H1 (cell line): ENCODE measurements at regions not wholly inside any gene's neighbourhood (a gene's known extent, or its start where the extent isn't known, plus 50 kb on each side); places are given as distances from the start of the nearest gene placed in this dataset.
"Not testable (repeated sequence)": the region's sequence is repeated elsewhere in the genome, so short reads cannot be mapped to it uniquely, and the experiment has no call there.

Experiments used
- CTCF ChIA-PET: fragments of 300-600 bp; sonication (Branson Sonifier 250); formaldehyde crosslinking; loops from one replicate; lab custom pipeline; 2021; ENCODE audit not compliant: partially characterized antibody; lab: Charles Lee
- POLR2A ChIA-PET: fragments of 300-600 bp; sonication (Branson Sonifier 250); formaldehyde crosslinking; loops from one replicate; lab custom pipeline; 2021; ENCODE audit warnings: inconsistent platforms; ENCODE audit not compliant: partially characterized antibody; lab: Charles Lee
- DNase-seq, 2 experiments: peaks; one replicate each; pipeline versions ENCODE4 v3.0.0 to v3.0.0-alpha.2; 2010 to 2022; ENCODE audit warnings: low spot score in 2 of 2, low read depth in 1 of 2, mixed read lengths in 1 of 2
- FAIRE-seq: peaks from 2 replicates; lab custom pipeline; 2011; peaks lifted over from hg19 to GRCh38; lab: Jason Lieb, UNC
- H2AFZ ChIP-seq: 2 replicates; pipeline ENCODE4 v1.8.1; 2012; ENCODE audit warnings: low read length, inconsistent platforms
- H2AK5ac ChIP-seq: 2 replicates; pipeline ENCODE4 v1.6.1; 2013; ENCODE audit warnings: low read depth, low read length
- H2BK120ac ChIP-seq: replicated peaks from 2 replicates; pipeline ENCODE3; 2013; ENCODE audit warnings: low read depth, low read length, inconsistent platforms
- H2BK12ac ChIP-seq: 2 replicates; pipeline ENCODE4 v1.6.1; 2013; ENCODE audit warnings: low read depth, low read length
- H2BK15ac ChIP-seq: 2 replicates; pipeline ENCODE4 v1.6.1; 2013; ENCODE audit warnings: low read length
- H2BK20ac ChIP-seq: 2 replicates; pipeline ENCODE4 v1.6.1; 2013; ENCODE audit warnings: low read length
- H2BK5ac ChIP-seq: 2 replicates; pipeline ENCODE4 v1.6.1; 2013; ENCODE audit warnings: low read depth, low read length
- H3K14ac ChIP-seq: 2 replicates; pipeline ENCODE4 v1.6.1; 2013; ENCODE audit warnings: inconsistent platforms; ENCODE audit not compliant: insufficient read length
- H3K18ac ChIP-seq: 2 replicates; pipeline ENCODE4 v1.6.1; 2013; ENCODE audit warnings: low read length; ENCODE audit errors: extremely low read depth
- H3K23ac ChIP-seq: 2 replicates; pipeline ENCODE4 v1.6.1; 2013; ENCODE audit warnings: inconsistent platforms; ENCODE audit not compliant: insufficient read length
- H3K23me2 ChIP-seq: 2 replicates; pipeline ENCODE4 v1.6.1; 2013; ENCODE audit warnings: low read depth, low read length
- H3K27ac ChIP-seq: 2 replicates; pipeline ENCODE4 v1.6.1; 2011; ENCODE audit warnings: low read depth, low read length, inconsistent platforms
- H3K27me3 ChIP-seq, 4 experiments: replicated peaks in 1 of 4; 1 replicate in 1 of 4; 2 replicates in 3 of 4; pipeline versions ENCODE4 v1.6.1 to v1.8.1; 2011 to 2013; ENCODE audit warnings: low read length in 3 of 4, mild to moderate bottlenecking in 3 of 4, inconsistent platforms in 2 of 4, mixed read lengths in 2 of 4, moderate library complexity in 1 of 4; ENCODE audit not compliant: control insufficient read depth in 3 of 4, insufficient read depth in 3 of 4; ENCODE audit errors: extremely low read depth in 1 of 4
- H3K36me3 ChIP-seq, 4 experiments: 2 replicates each; pipeline versions ENCODE4 v1.6.1 to v1.8.1; 2011 to 2013; ENCODE audit warnings: mild to moderate bottlenecking in 4 of 4, low read length in 3 of 4, moderate library complexity in 2 of 4, control low read depth in 1 of 4, inconsistent platforms in 1 of 4; ENCODE audit not compliant: insufficient read depth in 4 of 4, control insufficient read depth in 2 of 4
- H3K4ac ChIP-seq: replicated peaks from 2 replicates; pipeline ENCODE3; 2013; ENCODE audit warnings: low read length, low read depth, mixed read lengths, inconsistent platforms; ENCODE audit not compliant: insufficient read length
- H3K4me1 ChIP-seq, 4 experiments: replicated peaks in 1 of 4; 1 replicate in 1 of 4; 2 replicates in 3 of 4; pipeline versions ENCODE4 v1.6.1 to v1.8.1; 2011 to 2013; ENCODE audit warnings: low read length in 3 of 4, inconsistent platforms in 2 of 4, mixed read lengths in 1 of 4; ENCODE audit not compliant: insufficient read depth in 4 of 4, control insufficient read depth in 3 of 4
- H3K4me2 ChIP-seq, 2 experiments: 2 replicates each; pipeline versions ENCODE4 v1.6.1 to v1.8.1; 2011 to 2013; ENCODE audit warnings: low read depth in 2 of 2, low read length in 2 of 2, control low read depth in 1 of 2, inconsistent platforms in 1 of 2, mild to moderate bottlenecking in 1 of 2; ENCODE audit not compliant: insufficient read depth in 1 of 2
- H3K4me3 ChIP-seq, 4 experiments: fragments of 200-600, 300-600 bp in 1 of 4; sonication (generic), shearing (Covaris generic), sonication (Bioruptor Twin) in 1 of 4; 2 replicates each; pipeline versions ENCODE4 v1.5.1 to v1.8.1; 2011 to 2016; ENCODE audit warnings: low read length in 4 of 4, low read depth in 3 of 4, control low read depth in 2 of 4, inconsistent platforms in 2 of 4, mild to moderate bottlenecking in 2 of 4, mixed read lengths in 1 of 4, moderate library complexity in 1 of 4; ENCODE audit not compliant: insufficient read depth in 2 of 4; ENCODE audit errors: extremely low read depth in 1 of 4
- H3K56ac ChIP-seq: replicated peaks from 2 replicates; pipeline ENCODE3; 2013; ENCODE audit warnings: low read depth, mild to moderate bottlenecking, mixed read lengths, low read length, inconsistent platforms; ENCODE audit not compliant: insufficient read length
- H3K79me1 ChIP-seq: 2 replicates; pipeline ENCODE4 v1.6.1; 2013; ENCODE audit warnings: low read depth, low read length, control low read depth
- H3K79me2 ChIP-seq, 2 experiments: 2 replicates each; pipeline versions ENCODE4 v1.6.1 to v1.8.1; 2012 to 2013; ENCODE audit warnings: low read length in 2 of 2, mild to moderate bottlenecking in 2 of 2, inconsistent platforms in 1 of 2; ENCODE audit not compliant: insufficient read depth in 2 of 2, control insufficient read depth in 1 of 2
- H3K9ac ChIP-seq, 4 experiments: replicated peaks in 1 of 4; 1 replicate in 1 of 4; 2 replicates in 3 of 4; pipeline versions ENCODE4 v1.6.1 to v1.8.1; 2011 to 2013; ENCODE audit warnings: low read depth in 3 of 4, low read length in 3 of 4, control low read depth in 2 of 4, mild to moderate bottlenecking in 2 of 4, moderate library complexity in 2 of 4, inconsistent platforms in 1 of 4; ENCODE audit errors: extremely low read depth in 1 of 4
- H3K9me3 ChIP-seq, 2 experiments: 2 replicates each; pipeline versions ENCODE4 v1.6.1 to v1.8.1; 2012 to 2013; ENCODE audit warnings: mild to moderate bottlenecking in 2 of 2, moderate library complexity in 2 of 2, control low read depth in 1 of 2, inconsistent platforms in 1 of 2, low read depth in 1 of 2, low read length in 1 of 2, mixed read lengths in 1 of 2; ENCODE audit not compliant: insufficient read depth in 2 of 2
- H4K20me1 ChIP-seq, 2 experiments: replicated peaks in 1 of 2; 2 replicates each; pipeline versions ENCODE3 to v1.8.1; 2011 to 2013; ENCODE audit warnings: inconsistent platforms in 2 of 2, low read length in 2 of 2, mild to moderate bottlenecking in 1 of 2; ENCODE audit not compliant: insufficient read depth in 2 of 2, control insufficient read depth in 1 of 2
- H4K5ac ChIP-seq: 2 replicates; pipeline ENCODE4 v1.6.1; 2013; ENCODE audit warnings: low read length, low read depth, mixed read lengths, inconsistent platforms; ENCODE audit not compliant: insufficient read length
- H4K8ac ChIP-seq: 2 replicates; pipeline ENCODE4 v1.8.0; 2013; ENCODE audit warnings: mild to moderate bottlenecking, moderate library complexity, low read length, inconsistent platforms; ENCODE audit not compliant: insufficient read depth; ENCODE audit errors: extremely low read depth
- H4K91ac ChIP-seq: replicated peaks from 2 replicates; pipeline ENCODE3; 2013; ENCODE audit warnings: low read length, mixed read lengths, inconsistent platforms; ENCODE audit not compliant: insufficient read length
- SP1 ChIP-seq: IDR thresholded peaks from 2 replicates; pipeline ENCODE4 v1.6.1; 2011; ENCODE audit warnings: low read depth, low read length
- TEAD4 ChIP-seq: IDR thresholded peaks from 2 replicates; pipeline ENCODE4 v1.6.1; 2012; ENCODE audit warnings: low read depth, low read length, inconsistent platforms, mixed read lengths
- WGBS, 2 experiments: shearing (Covaris generic) in 1 of 2; methylation state at CpG; one replicate each; pipeline versions ENCODE4 v1.1.6 to v1.1.7; 2013 to 2015; ENCODE audit warnings: low lambda C conversion rate in 2 of 2, mixed read lengths in 2 of 2, inconsistent platforms in 1 of 2, low coverage in 1 of 2, missing lambda C conversion rate in 1 of 2; ENCODE audit not compliant: insufficient replicate concordance in 2 of 2, insufficient coverage in 1 of 2, insufficient read length in 1 of 2; ENCODE audit errors: extremely low coverage in 1 of 2, missing lambda C conversion rate in 1 of 2; 5-methylcytosine and 5-hydroxymethylcytosine counted together

DNA sequence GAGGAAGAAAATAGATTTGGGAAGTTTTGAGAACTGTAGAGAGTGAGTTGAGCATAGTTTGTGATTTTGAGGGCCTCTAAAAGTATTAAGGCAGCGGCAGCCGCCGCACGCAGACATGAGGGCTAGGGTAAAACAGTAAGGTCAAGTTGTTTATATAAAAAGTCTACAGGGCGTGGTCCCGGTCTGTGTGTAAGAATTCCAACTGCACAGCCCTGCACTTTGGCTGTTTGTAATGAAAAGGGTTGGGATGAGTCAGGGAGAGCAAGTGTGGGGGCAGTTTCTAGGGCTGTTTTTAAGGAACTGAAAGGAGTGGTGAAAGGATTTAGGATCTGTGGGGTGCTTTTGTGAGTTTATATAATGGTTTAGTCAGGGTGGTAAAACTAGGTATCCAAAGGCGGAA is 55.0 kb downstream of the BEX3 start (continued):
- TF ChIP-seq TEAD4 = no peak
- no peak for TF ChIP-seq SP1

DNA sequence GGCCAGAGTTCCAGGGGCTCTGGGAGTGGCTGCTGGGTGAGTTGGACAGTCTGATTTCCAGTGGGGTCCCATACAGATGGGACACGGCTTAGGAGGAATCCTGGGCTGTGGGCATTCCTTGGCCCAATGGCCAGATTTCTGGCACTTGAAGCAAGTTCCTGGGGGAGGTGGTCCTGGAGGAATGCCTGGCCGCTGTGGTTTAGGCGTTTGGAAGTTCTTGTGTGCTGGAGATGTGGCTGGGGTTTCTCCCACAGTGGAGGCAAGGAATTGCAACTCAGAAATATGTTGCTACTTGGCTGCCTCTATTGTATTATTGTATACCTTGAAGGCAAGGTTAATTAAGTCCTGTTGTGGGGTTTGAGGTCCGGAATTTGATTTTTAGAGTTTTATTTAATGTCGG is 56.5 kb downstream of the BEX3 start:
- H4K20me1 ChIP-seq, H3K79me2 ChIP-seq, H3K79me1 ChIP-seq, POLR2A ChIA-PET, H3K23me2 ChIP-seq, H3K4me1 ChIP-seq, CTCF ChIA-PET, FAIRE-seq, H3K18ac ChIP-seq, H3K4me3 ChIP-seq, H2AFZ ChIP-seq, H2BK15ac ChIP-seq, H4K8ac ChIP-seq, H2BK120ac ChIP-seq, H2BK20ac ChIP-seq, H3K9ac ChIP-seq, H4K91ac ChIP-seq, H2BK5ac ChIP-seq, H3K14ac ChIP-seq, H3K4ac ChIP-seq, H3K36me3 ChIP-seq, DNase-seq, H3K27ac ChIP-seq, H2AK5ac ChIP-seq, H3K56ac ChIP-seq, H3K9me3 ChIP-seq, H3K27me3 ChIP-seq, H2BK12ac ChIP-seq, H4K5ac ChIP-seq, H3K23ac ChIP-seq, H3K4me2 ChIP-seq: not testable (repeated sequence)
- 94% methylated on average over 5 of the region's 5 CpGs; no CpG with 5 or more reads in 1 of the 2 experiments for WGBS, 2 experiments
